Activated CD8-positive, alpha-beta memory T cell treated with anti-CD3 and anti-CD28 coated beads, Interleukin-2, amount 50 U/mL, for 48 hours (primary cell): ENCODE measurements at regions not wholly inside any gene's neighbourhood (a gene's known extent, or its start where the extent isn't known, plus 50 kb on each side); places are given as distances from the start of the nearest gene placed in this dataset.

Experiments used
- DNase-seq: peaks from one replicate; pipeline ENCODE4 v3.0.0-alpha.2; 2020

- no peak for DNase-seq
These were observed 170.3 kb upstream of the HNRNPA3 start for GRCh38 chr2:177042311-177042710.

DNA sequence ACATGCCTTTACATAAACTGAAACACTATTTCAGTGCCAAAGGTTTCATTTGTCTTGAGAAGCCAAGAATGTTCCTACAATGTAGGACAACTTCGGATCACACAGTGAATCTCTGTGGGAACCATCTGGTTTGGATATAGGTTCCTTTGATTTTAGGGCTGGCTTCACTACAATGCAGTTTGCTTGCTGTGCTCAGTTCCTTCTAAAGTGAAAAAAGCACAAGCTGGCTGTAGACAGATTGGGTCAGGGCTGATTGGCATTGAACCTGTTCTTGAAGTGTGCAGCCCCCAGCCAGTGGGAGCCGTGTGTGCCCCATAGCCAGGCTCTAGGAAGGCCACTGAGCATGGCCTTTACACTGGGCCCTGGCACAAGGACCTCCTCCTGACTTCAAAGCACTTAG lies 167.9 kb upstream of the HNRNPA3 start:
- no peak for DNase-seq

- DNase-seq: no peak
These were observed 163.6 kb upstream of the HNRNPA3 start for GRCh38 chr2:177048981-177049380.

- no peak for DNase-seq
These were observed 161.3 kb upstream of the HNRNPA3 start for GRCh38 chr2:177051278-177051677.

- DNase-seq: no peak
These were observed 160.1 kb upstream of the HNRNPA3 start for GRCh38 chr2:177052471-177052870.

DNA sequence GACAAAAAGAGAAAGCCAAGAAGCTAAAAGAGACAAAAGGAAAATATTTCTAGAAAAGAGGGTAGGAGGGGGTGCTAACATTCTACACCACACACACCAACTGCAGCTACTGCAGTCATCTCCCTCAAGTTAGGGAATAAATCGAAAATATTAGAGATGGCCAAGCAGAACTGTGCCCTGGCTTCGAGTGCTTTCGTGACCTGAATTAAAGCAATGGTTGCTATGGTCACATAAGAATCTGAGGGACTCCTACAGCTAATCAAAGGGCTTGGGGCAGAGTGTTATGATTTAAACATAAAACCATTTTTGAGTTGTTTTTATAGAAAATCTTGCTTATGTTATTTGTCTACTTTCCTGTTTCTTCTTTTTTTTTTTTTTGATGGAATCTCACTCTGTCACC lies 159.6 kb upstream of the HNRNPA3 start:
- no peak for DNase-seq

DNA sequence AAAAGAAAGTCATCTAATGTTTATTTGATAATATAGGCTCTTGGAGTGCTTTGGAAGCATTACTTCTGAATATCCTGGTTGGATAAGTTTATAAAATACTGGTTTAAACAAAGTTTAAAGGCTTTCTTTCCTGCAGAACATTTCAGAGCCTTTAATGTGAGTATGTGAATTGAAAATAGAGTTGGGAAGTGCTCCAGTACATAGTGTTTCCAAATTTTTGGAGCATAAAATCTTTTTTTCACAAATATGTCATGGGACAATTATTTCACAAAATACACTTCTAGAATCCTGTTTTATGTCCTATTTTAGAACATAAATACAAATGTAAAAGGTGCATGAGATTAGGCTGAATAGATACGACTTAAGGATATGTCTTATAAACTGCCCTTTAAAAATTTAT lies 158.9 kb upstream of the HNRNPA3 start:
- DNase-seq: no peak

- no peak for DNase-seq
These were observed 156.1 kb upstream of the HNRNPA3 start for GRCh38 chr2:177056481-177056929.

- no peak for DNase-seq
These were observed 153.8 kb upstream of the HNRNPA3 start for GRCh38 chr2:177058747-177059146.

DNA sequence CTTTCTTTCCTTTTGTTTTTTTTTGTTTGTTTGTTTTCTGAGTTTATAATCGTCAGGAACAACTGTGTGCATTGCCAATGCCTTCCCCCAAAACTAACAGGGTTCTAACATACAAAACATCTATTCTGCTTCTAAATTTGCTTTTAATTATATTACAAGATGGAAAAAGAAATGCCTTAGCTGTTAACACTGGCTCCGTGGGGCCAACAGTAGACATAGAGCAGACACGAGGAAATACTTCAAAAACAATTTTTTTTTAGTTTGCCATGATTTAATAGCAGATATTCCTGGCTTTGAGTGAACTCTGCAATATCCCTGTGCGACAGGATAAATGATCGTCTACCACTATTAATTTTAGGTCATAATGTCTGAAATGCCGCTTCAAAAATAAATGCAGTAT lies 153.3 kb upstream of the HNRNPA3 start:
- no peak for DNase-seq

GRCh38 chr2:177063331-177063730 lies 149.3 kb upstream of the HNRNPA3 start:
- no peak for DNase-seq

DNA sequence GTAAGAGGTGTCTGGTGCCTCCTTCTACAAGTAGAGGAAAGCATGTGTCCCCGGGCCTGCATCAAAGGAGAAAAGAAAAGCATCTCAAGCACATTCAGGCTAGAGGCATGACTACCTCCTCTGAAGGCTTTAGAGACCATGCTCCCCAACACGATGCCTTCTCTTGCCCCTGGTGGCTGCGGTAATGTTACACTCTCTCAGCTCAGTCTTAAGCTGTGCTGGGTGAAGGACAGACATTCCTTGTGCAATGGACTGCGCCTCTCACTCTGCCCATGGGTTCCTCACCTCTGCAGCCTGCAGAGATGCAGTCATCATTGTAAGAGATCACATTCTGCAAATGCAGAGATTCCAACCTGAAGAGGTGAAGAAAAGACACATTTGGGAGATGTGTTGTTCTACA lies 148.2 kb upstream of the HNRNPA3 start:
- DNase-seq: no peak

- no peak for DNase-seq
These were observed 143.6 kb upstream of the HNRNPA3 start for GRCh38 chr2:177068967-177069366.

GRCh38 chr2:177072090-177072489 lies 140.5 kb upstream of the HNRNPA3 start:
- DNase-seq: no peak

GRCh38 chr2:177073611-177074010 lies 139.0 kb upstream of the HNRNPA3 start:
- DNase-seq: no peak

DNA sequence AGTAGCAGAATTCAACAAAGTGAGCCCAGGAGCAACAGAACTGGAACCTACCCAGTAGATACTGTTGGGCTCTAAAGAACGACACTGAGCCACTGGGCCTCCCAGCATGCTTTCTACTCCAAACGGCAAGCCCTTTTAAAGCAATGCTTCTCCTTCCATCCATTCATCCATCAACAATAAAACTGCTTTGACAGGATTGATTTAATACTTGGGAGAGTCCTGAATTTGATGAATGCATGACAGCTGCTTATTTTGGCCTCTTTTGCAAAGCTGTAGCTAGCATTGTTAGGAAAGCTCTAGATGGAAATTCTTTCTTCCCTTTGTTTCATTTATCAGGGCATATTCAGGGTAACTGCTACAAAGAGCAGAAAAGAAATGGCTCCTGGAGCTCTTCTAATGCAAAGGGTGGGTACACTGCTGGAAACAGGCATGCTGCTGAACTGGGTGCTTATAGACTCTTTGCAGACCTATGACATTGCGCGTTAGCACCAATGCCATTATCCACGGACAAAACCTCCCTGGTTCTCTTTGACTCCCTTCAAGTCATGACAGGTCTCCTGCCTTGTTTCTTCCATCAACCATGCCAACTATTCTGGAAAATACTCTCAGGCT lies 138.4 kb upstream of the HNRNPA3 start:
- no peak for DNase-seq

GRCh38 chr2:177075254-177075653 lies 137.3 kb upstream of the HNRNPA3 start:
- no peak for DNase-seq

DNA sequence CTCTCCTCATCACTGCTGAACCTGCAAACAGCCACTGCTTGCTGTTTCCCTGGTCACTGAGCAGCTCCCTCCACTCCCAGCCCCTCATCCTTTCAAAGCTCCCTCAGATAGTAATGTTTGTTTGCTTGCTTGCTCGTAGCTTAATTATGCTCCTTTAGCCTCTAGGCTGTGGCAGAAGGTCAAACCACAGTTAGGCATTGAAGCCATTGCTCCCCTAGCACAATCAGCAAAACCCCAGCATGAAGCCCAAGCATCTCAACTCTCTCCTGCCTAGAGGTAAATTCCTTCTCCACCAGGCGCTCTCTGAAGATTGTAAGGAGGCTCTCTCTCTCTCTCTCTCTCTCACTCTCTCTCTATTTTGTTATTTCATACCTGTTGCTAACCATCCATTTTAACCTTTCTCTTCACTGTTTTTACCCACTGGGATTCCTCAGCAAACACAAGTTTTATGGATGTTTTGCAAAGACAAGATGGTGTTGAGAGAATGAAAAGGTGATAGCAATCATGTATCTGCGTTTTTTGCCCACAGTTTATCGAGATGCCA lies 135.9 kb upstream of the HNRNPA3 start:
- no peak for DNase-seq

GRCh38 chr2:177077778-177078177 lies 134.8 kb upstream of the HNRNPA3 start:
- no peak for DNase-seq

DNA sequence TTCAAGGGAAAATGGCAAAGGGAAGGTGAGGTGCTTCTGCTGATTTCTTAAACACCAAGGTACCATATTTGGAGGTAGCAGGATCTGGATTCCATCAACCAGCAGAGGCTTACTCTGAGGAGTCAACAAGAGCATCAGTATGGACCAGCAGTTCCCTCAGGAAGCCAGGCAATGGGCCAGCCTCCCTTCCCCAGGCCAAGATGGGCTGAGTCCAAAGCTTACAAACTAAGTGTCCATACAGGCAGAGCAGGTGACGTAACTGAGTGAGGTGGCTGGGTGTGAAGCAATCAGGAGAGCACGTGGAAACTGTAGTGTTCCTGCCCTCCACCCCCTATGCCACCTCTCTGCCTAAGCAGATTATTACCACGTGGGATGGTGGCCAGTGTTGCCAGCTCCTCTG lies 134.2 kb upstream of the HNRNPA3 start:
- no peak for DNase-seq

GRCh38 chr2:177078855-177079254 lies 133.7 kb upstream of the HNRNPA3 start:
- DNase-seq: no peak

GRCh38 chr2:177080746-177081284 lies 131.8 kb upstream of the HNRNPA3 start:
- no peak for DNase-seq

GRCh38 chr2:177084607-177085006 lies 128.0 kb upstream of the HNRNPA3 start:
- DNase-seq: no peak

- DNase-seq: no peak
These were observed 124.1 kb upstream of the HNRNPA3 start for GRCh38 chr2:177088529-177088928.

GRCh38 chr2:177090967-177091366 lies 121.6 kb upstream of the HNRNPA3 start:
- DNase-seq: no peak
